A172 (cell line): ENCODE measurements at regions not wholly inside any gene's neighbourhood (a gene's known extent, or its start where the extent isn't known, plus 50 kb on each side); places are given as distances from the start of the nearest gene placed in this dataset.
A peak's percentile ranks its signal among the peaks of the same experiment; 100 is the strongest.
"Not testable (repeated sequence)": the region's sequence is repeated elsewhere in the genome, so short reads cannot be mapped to it uniquely, and the experiment has no call there.

Experiments
- DNase-seq: peaks from one replicate; pipeline ENCODE4 v3.0.0-alpha.2; 2015; ENCODE audit warnings: low spot score

GRCh38 chr7:118794419-118794818 is 569.9 kb downstream of the ANKRD7 start:
- DNase-seq: peak; percentile 5

DNA sequence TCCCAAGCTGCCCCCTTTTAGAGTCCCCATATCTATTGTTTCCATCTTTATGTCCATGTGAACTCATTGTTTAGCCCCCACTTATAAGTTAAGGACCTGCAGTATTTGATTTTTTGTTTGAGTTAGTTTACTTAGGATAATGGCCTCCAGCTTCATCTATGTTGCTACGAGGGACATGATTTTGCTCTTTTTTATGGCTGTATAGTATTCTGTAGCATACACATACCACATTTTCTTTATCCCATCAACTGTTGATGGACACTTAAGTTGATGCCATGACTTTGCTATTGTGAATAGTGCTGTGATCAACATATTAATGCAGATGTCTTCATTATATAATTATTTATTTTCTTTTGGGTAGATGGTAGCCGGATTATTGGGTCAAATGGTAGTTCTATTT is 576.9 kb downstream of the ANKRD7 start:
- DNase-seq: no peak

- DNase-seq: no peak
Observed at GRCh38 chr7:118802726-118803125, 578.2 kb downstream of the ANKRD7 start.

GRCh38 chr7:118826246-118826645 is 601.7 kb downstream of the ANKRD7 start:
- DNase-seq: no peak

DNA sequence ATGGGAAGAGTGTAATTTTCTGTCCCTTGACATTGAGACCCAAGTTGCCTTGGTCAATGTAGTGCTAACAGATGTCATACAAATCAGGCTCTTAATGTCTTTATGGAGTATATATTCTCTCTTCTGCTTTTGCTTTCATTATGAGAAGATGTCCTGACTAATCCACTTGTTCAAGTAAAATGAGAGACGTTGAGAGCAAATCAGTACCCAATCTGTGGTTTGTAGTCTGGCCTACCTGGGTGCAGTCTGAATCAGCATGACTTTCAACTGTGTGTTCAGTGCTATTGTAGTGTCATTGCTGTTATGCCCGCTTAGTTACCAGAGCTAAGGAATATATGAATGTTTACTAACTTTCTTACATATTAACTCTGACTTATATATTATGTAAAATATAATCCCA is 612.4 kb downstream of the ANKRD7 start:
- no peak for DNase-seq

DNA sequence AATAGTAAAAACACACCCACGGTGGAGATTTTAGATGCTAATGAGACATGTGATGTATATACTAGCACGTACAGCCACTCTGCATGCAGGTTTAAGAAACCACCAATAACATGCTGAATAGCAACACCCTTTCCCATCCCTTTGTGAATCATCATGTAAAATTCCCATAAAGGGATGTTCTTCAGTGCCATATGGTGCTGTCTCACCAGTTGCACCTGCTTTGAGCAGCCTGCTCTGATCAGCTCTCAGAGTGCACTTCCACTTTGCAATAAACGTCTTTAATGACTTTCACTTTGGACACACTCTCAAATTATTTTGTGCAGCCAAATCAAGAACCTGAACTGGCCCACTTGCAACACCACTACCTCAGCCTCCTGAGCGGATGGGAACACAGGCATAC is 615.0 kb downstream of the ANKRD7 start:
- no peak for DNase-seq

DNA sequence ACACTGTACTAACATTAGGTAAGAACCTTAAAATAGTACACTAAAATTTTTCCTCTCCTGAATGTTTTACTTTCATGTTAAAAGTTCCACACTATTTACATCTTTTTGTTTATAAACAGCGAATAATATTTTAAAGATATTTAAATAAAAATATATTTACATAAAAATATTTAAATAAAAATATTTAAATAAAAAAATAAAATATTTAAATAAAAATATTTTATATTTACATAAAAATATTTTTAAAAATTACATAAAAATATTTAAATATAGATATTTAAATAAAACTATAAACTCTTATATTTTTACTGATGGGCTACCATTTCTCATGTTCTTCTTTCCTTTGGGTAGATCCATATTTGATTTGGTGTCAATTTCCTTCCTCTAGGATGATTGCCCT is 619.0 kb downstream of the ANKRD7 start:
- no peak for DNase-seq

DNA sequence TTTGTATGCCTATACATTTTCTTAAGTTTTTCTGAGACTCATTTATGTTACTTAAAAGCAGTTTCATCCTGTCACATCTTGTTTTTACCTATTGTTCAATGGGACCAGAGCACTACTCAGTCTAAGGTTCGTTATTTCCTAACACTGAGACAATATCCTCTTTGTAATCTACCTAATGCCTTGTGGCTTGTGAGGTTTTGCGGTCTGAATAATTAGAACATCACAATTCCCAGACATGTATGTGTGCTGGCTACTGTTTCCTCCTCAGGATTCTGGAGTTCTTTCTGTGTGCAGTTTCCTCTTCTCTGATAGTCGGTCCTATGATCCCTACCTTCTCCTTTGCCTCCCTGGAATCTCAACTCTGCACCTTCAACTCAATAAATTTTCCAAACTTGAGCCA is 620.2 kb downstream of the ANKRD7 start:
- peak; percentile 25 for DNase-seq

DNA sequence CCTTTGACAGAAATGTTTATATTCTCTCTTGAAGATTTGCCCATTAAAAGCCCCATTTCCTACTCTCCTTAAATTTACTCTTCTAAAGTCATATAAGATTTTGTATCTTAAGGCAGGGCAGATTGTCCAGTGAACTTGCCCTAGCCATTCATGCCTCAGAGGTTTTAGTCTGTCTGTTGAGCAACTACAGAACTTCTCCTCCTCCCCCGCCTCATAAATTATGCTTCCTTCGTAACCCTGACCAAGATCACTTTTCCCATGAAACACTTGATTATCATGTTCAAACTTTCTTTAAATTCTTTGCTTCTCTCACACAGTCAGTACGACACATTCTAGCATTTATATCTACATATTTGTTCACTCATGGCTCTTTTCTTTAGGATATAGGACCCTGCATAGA is 621.3 kb downstream of the ANKRD7 start:
- no peak for DNase-seq

GRCh38 chr7:118846977-118847376 is 622.5 kb downstream of the ANKRD7 start:
- no peak for DNase-seq

GRCh38 chr7:118855290-118855689 is 630.8 kb downstream of the ANKRD7 start:
- DNase-seq: peak; percentile 38

- no peak for DNase-seq
Observed at GRCh38 chr7:118858651-118859149, 634.2 kb downstream of the ANKRD7 start.

GRCh38 chr7:118861581-118861980 is 637.1 kb downstream of the ANKRD7 start:
- no peak for DNase-seq

GRCh38 chr7:118862740-118863139 is 638.2 kb downstream of the ANKRD7 start:
- DNase-seq: no peak

- no peak for DNase-seq
Observed at GRCh38 chr7:118863966-118864365, 639.5 kb downstream of the ANKRD7 start.

GRCh38 chr7:118867860-118868259 is 643.4 kb downstream of the ANKRD7 start:
- DNase-seq: no peak

- not testable (repeated sequence) for DNase-seq
Observed at GRCh38 chr7:118869141-118869540, 644.6 kb downstream of the ANKRD7 start.

DNA sequence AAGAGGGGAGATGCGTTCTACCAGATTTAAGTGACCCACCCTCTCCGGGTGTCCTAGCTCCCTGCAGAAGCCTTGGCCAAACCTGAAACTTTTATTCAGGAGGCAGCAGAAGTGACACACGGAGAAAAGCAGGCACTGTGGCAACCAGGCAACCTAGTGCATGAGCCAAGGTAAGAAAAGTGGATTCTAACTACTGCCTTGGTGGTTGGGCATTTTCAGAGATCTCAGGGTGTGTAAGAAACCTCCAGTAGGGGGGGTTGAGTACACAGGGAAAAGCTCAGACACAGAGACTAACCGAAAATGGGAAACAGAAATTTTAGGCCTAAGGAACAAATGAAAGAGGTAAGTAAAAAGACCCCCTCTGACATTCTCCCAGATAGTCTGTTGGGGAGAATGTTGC is 645.7 kb downstream of the ANKRD7 start:
- DNase-seq: peak; percentile 4

- DNase-seq: peak; percentile 8
Observed at GRCh38 chr7:118872568-118872967, 648.1 kb downstream of the ANKRD7 start.

GRCh38 chr7:118877187-118877586 is 652.7 kb downstream of the ANKRD7 start:
- no peak for DNase-seq

- no peak for DNase-seq
Observed at GRCh38 chr7:118878336-118878735, 653.8 kb downstream of the ANKRD7 start.

DNA sequence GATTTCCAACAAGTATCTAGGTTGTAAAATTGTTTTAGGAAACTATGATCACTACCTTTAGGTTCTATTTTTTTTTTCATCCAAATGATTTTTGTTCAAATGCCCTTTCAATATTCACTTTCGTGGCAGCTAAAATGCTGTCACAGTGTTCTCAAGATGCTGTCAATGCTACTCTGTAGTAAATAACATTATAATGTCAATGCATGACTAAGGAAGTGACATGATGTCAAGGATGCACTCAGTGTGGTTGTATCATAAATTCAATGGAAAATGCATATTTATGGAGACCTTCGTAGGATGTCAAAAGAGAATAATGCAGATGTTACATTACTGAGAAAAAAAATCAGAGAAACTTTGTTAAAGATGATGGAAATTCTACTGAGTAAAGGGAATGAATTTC is 673.8 kb downstream of the ANKRD7 start:
- no peak for DNase-seq

DNA sequence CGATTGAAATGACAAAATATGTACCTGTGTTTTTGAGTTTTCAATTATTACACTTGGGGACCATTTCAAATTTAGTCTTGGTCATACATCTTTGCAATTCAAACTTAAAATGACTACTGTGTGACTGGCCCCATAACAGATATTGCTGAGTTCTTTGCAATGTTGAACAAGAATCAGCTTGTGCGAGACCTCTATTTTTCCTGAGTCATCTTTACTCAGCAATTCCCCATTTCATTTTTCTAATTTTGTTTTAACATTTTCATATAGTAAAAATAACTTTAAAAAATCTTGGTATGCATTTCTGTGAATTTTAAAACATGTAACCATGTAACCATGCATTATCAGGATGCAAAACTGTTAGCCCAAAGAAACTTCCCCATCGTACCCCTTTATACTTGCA is 678.1 kb downstream of the ANKRD7 start:
- DNase-seq: no peak

- DNase-seq: no peak
Observed at GRCh38 chr7:118907911-118908527, 683.5 kb downstream of the ANKRD7 start.
